GM21528 (cell line): ENCODE measurements at regions not wholly inside any gene's neighbourhood (a gene's known extent, or its start where the extent isn't known, plus 50 kb on each side); places are given as distances from the start of the nearest gene placed in this dataset.
A peak's percentile ranks its signal among the peaks of the same experiment; 100 is the strongest.
"Not testable (repeated sequence)": the region's sequence is repeated elsewhere in the genome, so short reads cannot be mapped to it uniquely, and the experiment has no call there.

ENCODE experiments used
- ATAC-seq: cut with Tn5 transposase; IDR thresholded peaks from one replicate; pipeline ENCODE4 v1.9.1; 2021; ENCODE audit warnings: mild to moderate bottlenecking, moderate library complexity; ENCODE audit not compliant: unreplicated experiment, low FRiP score

DNA sequence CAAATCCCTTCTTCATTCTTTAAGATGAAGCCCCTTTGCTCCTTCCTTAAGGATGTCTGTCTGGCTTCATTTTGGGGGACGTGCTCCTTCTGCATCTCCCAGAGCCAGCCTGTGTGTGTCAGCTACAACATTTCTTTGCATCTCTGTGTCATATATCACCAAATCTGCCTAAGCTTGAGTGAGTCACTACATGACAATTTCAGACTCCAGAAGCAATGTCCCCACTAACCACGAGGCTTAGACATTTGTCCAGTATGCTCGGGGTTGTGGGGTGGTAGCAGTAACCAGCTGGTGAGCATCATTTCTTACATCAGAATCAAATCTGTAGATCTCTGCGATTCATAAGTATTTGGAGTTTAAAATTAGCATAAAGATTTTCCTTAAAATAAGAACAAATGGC, 54.1 kb upstream of the USP14 start:
- not testable (repeated sequence) for ATAC-seq

DNA sequence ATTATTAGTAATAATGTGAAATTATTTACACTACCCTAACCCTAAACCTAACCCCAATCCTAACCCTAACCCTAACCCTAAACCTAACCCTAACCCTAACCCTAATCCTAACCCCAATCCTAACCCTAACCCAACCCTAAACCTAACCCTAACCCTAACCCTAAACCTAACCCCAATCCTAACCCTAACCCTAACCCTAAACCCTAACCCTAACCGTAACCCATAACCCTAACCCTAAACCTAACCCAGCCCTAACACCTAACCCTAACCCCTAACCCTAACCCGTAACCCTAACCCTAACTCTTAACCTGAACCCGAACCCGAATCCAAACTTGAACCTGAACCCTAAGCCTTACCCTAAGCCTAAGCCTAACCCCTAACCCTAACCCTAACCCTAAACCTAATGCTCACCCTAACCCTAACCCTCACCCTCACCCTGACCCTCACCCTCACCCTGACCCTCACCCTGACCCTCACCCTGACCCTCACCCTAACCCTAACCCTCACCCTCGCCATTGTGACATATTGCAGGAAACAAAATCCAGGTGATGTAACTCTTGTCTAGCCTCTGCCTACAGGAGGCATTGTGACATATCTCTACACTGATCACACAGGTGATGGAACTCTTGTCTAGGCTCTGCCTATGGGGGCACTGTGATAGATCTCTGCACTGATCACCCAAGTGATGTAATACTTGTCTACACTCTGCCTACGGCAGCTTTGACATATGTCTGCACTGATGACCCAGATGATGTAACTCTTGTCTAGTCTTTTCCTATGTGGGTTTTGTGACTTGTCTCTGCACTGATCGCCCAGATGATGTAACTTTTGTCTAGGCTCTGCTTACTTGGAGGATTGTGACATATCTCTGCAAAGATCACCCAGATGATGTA, 53.0 kb upstream of the USP14 start:
- ATAC-seq, result not testable (repeated sequence)

DNA sequence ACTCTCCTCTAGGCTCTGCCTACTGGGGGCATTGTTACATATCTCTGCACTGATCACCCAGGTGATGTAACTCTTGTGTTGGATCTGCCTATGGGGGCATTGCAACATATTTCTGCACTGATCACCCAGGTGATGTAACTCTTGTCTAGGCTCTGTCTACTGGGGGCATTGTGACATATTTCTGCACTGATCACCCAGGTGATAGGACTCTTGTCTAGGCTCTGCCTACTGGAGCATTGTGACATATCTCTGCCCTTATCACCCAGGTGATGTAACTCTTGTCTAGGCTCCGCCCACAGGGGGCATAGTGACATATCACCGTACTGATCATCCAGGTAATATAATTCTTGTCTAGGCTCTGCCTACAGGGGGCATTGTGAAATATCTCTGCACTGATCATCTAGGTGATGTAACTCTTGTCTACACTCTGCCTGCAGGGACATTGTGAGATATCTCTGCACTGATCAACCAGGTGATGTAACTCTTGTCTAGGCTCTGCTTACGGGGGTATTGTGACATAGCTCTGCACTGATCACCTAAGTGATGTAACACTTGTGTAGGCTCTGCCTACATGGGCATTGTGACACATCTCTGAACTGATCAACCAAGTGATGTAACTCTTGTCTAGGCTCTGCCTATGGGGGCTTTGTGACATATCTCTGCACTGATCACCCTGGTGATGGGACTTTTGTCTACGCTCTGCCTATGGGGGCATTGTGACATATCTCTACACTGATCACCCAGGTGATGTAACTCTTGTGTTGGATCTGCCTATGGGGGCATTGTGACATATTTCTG, 52.1 kb upstream of the USP14 start:
- ATAC-seq, result not testable (repeated sequence)

DNA sequence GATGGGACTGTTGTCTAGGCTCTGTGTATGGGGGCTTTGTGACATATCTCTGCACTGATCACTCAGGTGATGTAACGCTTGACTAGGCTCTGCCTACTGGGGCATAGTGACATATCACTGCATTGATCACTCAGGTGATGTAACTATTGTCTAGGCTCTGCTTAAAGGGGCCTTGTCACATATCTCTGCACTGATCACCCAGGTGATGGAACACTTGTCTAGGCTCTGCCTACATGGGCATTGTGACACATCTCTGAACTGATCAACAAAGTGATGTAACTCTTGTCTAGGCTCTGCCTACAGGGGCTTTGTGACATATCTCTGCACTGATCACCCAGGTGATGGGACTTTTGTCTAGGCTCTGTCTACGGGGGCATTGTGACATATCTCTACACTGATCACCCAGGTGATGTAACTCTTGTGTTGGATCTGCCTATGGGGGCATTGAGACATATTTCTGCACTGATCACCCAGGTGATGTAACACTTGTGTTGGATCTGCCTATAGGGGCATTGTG, 51.4 kb upstream of the USP14 start:
- ATAC-seq, result not testable (repeated sequence)

DNA sequence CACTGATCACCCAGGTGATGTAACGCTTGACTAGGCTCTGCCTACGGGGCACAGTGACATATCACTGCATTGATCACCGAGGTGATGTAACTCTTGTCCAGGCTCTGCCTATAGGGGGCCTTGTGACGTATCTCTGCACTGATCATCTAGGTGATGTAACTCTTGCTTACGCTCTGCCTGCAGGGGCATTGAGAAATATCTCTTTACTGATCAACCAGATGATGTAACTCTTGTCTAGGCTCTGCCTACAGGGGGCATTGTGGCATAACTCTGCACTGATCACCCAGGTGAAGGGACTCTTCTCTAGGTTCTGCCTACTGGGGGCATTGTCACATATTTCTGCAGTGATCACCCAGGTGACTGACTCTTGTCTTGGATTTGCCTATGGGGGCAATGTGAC, 50.9 kb upstream of the USP14 start:
- ATAC-seq, result not testable (repeated sequence)

DNA sequence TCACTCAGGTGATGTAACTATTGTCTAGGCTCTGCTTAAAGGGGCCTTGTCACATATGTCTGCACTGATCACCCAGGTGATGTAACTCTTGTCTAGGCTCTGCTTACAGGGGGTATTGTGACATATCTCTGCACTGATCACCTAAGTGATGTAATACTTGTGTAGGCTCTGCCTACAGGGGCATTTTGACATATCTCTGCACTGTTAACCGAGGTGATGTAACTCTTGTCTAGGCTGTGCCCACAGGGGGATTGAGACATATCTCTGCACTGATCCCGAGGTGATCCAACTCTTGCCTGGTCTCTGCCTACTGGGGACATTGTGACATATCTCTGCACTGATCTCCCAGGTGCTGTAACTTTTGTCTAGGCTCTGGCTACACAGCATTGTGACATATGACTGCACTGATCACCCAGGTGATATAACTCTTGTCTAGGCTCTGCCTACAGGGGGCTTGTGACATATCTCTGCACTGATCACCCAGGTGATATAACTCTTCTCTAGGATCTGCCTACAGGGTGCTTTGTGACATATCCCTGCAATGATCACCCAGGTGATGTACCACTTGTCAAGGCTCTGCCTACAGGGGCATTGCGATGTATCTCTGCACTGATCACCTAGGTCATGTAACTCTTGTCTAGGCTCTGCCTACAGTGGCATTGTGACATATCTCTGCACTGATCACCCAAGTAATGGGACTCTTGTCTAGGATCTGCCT, 50.3 kb upstream of the USP14 start:
- peak; percentile 64 for ATAC-seq
